ENCODE measurements at regions not wholly inside any gene's neighbourhood (a gene's known extent, or its start where the extent isn't known, plus 50 kb on each side); places are given as distances from the start of the nearest gene placed in this dataset.

DNA sequence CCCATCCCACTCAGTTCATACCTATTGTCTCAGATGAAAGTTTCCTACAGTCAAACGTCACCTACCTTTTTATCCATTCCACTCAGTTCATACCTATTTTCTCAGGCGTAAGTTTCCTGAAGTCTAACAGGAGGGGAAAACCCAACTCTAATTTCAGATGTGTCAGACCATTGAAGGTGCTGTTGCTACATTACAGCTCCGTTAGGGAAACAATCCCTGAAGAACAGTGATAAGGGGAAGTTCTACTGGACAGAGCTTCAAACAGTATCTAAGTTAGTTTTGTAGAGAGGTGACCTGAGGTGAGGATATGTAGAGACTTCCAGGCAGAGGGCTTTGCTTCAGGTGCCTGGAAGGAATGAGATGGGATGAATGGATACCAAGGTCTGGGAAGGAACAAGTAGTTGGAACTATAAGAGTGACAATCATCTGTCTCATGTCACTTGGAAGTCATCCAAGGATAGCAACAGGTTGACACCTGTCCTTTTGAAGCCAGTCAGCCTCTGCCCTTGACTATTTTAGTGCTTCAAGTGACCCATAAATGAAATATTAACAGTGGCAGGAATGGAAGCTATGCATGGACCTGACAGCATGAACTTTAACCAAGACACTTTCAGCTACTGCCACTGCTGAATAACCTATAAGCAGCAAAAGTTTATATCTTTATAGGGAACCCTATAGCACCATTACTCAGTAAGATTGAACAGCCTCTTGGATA is 191.6 kb upstream of the MOCS1 start:
- TF ChIP-seq, protein P1, sequence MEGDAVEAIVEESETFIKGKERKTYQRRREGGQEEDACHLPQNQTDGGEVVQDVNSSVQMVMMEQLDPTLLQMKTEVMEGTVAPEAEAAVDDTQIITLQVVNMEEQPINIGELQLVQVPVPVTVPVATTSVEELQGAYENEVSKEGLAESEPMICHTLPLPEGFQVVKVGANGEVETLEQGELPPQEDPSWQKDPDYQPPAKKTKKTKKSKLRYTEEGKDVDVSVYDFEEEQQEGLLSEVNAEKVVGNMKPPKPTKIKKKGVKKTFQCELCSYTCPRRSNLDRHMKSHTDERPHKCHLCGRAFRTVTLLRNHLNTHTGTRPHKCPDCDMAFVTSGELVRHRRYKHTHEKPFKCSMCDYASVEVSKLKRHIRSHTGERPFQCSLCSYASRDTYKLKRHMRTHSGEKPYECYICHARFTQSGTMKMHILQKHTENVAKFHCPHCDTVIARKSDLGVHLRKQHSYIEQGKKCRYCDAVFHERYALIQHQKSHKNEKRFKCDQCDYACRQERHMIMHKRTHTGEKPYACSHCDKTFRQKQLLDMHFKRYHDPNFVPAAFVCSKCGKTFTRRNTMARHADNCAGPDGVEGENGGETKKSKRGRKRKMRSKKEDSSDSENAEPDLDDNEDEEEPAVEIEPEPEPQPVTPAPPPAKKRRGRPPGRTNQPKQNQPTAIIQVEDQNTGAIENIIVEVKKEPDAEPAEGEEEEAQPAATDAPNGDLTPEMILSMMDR (IDR thresholded peaks at IDR 0.05) = no peak
- no peak for TF ChIP-seq POLR2A (IDR thresholded peaks at IDR 0.05)
